ACHN (cell line): ENCODE measurements at regions not wholly inside any gene's neighbourhood (a gene's known extent, or its start where the extent isn't known, plus 50 kb on each side); places are given as distances from the start of the nearest gene placed in this dataset.

Experiments used
- DNase-seq: peaks from one replicate; pipeline ENCODE4 v3.0.0-alpha.2; 2015
- in situ Hi-C: cut with HindIII; loops from 2 replicates; pipeline ENCODE4 v1.10.0; 2017; ENCODE audit warnings: low sequenced_read_pairs, low pct_ligation_motif_present, low pct_unique_long_range_greater_than_20kb

GRCh38 chr3:39000008-39000450 lies 51.7 kb downstream of the SCN11A start:
- peak; percentile 64 for DNase-seq
- in situ Hi-C loops = no loop called here

GRCh38 chr3:38998086-38998485 lies 53.7 kb downstream of the SCN11A start:
- no peak for DNase-seq
- in situ Hi-C loops = no loop called here

DNA sequence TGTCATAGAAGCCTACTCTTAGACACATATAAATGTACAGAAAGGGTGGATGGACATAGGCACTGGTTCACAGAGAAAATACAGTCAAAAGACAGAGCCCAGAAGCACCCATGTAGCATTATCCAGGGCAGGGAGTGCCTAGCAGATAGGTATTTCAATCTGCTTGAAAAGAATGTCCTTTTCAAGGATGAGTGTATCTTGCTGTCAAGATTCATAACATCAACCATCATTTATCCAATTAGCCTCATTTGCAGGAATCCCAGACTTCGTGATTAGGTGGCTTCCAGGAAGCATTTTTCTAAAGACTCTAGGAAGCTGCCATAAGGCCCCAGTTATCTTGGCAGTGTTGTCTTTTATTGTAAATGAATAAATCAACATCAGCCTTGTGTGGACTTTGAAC lies 55.6 kb downstream of the SCN11A start:
- no peak for DNase-seq
- in situ Hi-C loops = no loop called here

DNA sequence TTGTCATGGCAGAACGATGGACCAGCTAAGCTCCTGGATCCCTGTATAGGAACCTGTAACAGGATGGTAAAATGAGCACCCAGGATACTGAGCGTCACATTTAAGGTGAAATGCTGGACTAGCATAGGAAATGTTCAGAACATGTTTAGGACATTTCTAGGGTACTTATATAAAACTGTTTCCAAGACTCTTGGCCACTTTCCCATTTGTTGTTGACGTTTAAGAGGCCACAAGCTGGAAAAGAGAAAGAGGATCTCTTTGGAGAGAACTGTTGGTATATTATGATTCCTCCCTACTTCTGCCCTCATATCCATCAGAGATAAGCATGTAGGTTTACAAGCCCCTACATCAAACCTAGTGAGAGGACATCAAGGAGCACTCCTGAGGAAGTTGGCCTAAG lies 57.5 kb downstream of the SCN11A start:
- in situ Hi-C loops = no loop called here
- DNase-seq = no peak

DNA sequence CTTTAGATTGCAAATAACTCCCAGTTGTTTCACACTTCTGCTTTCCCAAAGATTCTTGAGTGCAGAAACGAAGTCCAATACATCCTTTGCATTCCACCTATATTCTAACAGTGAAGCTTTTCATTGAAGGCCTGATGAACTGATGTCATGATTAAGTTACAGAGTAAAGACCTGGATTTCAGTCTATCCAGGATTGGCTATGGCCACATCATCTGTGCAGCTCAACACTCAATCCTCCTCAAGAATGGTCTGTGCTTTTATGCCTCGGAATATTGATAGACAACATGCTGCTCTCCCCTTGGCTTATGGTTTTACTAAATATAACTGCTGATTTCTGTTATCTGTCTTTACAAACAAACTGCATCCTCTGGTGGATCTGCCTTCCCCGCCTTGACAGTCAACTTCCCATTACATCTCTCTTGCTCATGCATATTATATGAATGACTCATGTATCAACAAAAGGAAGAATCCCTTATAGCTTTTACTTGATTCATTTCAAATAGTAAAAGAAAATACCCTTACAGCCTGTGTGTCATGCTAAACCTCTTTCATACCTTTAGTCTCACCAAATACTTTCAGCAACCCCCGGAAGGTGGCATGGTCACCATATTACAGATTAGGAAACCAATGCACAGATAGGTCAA lies 59.5 kb downstream of the SCN11A start:
- peak; percentile 39 for DNase-seq
- in situ Hi-C loops = no loop called here

GRCh38 chr3:38990621-38991020 lies 61.1 kb downstream of the SCN11A start:
- no peak for DNase-seq

GRCh38 chr3:38989917-38990510 lies 61.7 kb downstream of the SCN11A start:
- no peak for DNase-seq

More at GRCh38 chr3:38990621-38991020, 61.1 kb downstream of the SCN11A start:
- in situ Hi-C loops = no loop called here

GRCh38 chr3:38988955-38989354 lies 62.8 kb downstream of the SCN11A start:
- in situ Hi-C loops = no loop called here
- DNase-seq = no peak

More at GRCh38 chr3:38989917-38990510, 61.7 kb downstream of the SCN11A start:
- in situ Hi-C loops = no loop called here

DNA sequence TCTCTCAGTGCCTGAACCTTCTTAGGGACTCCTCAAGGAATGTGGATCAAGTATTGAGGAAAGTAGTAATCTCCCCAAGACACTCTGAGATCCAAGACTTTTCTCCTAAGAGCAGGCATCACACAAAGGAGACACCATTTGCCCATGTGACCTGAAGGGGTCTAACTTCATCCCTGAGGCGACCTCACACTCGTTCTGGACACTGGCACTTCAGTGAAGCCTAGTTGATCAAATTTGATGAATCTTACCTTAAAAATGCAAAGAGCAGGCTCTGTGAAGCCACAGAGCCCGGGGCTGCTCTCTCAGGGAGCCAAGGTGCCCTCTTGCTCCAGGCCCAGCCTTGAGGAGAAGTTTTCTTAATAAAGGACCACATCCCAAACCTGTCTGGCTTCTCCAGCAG lies 64.3 kb downstream of the SCN11A start:
- in situ Hi-C loops = no loop called here

DNA sequence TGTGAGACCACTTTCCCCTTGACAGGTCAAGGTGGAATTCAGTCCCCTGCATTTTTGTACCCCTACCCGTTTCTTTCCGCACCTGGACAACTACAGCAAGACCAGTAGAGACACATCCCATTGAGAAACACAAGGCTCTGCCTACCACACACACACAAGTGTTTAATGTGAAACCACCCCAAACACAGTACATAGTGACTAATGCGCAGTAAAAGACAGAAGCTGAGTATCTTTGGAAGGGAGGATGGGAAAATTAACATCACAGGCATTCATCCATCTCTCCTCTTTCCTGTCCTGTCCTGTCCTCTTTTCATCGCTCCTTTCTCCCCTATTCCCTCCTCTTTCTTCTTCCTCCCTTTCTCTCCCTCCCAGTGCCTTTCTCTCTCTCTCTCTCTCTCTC lies 64.8 kb downstream of the SCN11A start:
- in situ Hi-C loops = no loop called here
- DNase-seq = no peak

More for the DNA sequence above, 64.3 kb downstream of the SCN11A start:
- no peak for DNase-seq

GRCh38 chr3:38985981-38986380 lies 65.8 kb downstream of the SCN11A start:
- no peak for DNase-seq
- in situ Hi-C loops = no loop called here

- DNase-seq = no peak
- in situ Hi-C loops = no loop called here
Measured at GRCh38 chr3:38985581-38985980, 66.2 kb downstream of the SCN11A start.

DNA sequence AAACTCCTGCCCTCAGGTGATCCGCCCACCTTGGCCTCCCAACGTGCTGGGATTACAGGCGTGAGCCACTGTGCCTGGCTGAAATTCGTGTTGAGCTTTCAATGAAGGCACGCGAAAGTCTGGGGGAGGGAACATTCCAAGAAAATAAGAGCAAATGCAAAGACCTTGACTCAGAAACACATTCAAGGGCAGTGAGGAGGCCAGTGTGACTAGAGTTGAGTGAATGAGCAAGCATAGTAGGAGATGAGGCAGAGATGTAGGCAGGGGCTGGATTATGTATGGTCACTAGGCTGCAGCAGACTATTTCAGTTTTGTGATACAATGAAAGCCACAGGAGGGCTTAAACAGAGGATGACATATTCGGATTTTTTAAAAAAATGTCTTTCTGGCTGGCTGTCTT lies 67.0 kb downstream of the SCN11A start:
- in situ Hi-C loops = no loop called here
- no peak for DNase-seq

- no peak for DNase-seq
- in situ Hi-C loops = no loop called here
Measured at GRCh38 chr3:38984110-38984509, 67.6 kb downstream of the SCN11A start.

DNA sequence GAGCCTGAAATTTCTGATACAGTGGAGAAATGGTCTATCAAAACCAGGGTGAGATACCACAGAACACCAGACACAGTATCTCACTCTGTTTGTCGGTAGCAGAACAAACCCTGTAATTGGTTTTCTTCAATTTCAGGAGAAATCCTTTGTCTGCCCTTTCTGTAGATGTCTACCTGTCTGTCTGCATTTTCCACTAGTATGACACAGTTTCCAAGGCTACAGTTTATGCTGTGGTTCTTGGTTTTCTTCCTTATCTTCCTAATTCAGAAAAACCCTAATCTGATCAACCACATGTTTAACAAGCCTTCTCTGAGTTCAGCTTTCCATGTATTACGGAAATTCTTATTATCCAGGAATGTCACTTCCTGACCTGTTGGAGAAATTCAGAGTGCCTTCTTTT lies 70.8 kb downstream of the SCN11A start:
- in situ Hi-C loops = no loop called here

GRCh38 chr3:38978729-38979128 lies 73.0 kb downstream of the SCN11A start:
- in situ Hi-C loops = no loop called here
- DNase-seq = no peak

More for the DNA sequence above, 70.8 kb downstream of the SCN11A start:
- no peak for DNase-seq

GRCh38 chr3:38970851-38971638 lies 80.7 kb downstream of the SCN11A start:
- in situ Hi-C loops = no loop called here
- DNase-seq = no peak

DNA sequence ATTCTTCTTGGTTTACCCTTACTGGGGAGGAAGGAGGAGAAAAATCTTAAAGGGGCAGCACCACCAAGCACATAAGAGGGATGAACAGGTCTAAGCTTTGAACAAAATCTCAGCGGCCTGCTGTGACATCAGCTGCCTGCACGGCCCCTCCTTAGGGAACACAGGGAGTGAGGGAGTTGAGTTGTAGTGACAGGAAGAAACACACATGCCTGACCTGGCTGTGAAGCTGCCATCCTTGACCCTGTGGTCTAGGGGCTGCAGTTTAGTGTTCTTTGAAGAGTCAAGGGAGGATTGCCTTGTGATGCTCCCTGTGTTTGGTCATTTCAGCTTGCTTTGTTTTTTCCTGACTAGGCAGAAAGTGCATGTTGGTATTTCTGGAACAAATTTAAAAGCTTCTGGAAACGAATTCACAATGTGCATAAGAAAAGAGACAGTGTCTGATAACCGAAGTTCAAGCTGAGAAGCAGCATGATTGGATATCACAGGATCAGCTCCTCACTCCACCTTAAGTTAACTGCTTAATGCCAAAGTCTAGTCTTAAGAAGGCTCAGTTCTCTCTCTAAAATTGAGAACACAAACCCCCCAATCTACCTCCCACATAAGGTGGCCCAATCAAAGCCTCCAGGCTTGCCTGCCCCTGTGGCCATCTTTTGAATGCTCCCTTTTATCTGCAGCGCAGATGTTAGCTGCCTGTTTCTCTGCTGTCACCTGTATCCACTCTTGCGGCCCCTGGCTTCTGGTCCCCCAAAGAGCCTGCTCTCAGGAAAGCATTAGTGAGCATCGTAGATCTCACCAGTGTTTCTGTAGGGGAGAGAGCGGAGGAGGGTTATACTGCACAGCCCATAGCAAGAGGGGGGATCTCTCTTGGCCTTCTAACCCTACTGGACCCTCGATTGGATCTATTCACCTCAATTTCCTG lies 82.2 kb downstream of the SCN11A start:
- in situ Hi-C loops = no loop called here

DNA sequence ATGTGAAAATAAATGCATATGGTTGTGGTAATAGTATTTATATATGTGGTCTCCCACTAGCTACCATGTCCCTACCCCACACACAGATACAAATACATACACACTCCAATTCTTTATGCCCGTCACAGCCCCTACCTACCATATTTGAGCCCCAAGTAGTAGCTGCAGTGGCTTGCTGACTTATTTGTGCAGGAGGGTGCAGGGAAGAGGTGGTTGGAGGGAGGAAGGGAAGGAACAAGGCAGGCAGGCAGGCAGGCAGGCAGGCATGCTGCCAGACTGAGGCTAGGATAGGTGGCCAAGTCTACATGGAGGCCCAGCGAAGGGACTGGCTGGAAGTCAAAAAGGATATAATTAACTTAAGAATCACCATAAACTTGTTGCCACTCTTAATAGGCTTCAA lies 82.9 kb downstream of the SCN11A start:
- no peak for DNase-seq
- in situ Hi-C loops = no loop called here

More for the DNA sequence above, 82.2 kb downstream of the SCN11A start:
- no peak for DNase-seq
